CD8-positive, alpha-beta memory T cell (primary cell): ENCODE measurements at regions not wholly inside any gene's neighbourhood (a gene's known extent, or its start where the extent isn't known, plus 50 kb on each side); places are given as distances from the start of the nearest gene placed in this dataset.

Source experiments
- CTCF ChIA-PET: fragments of 350-600 bp; sonication (Branson Sonifier 250); formaldehyde crosslinking; loops from one replicate; lab custom pipeline; 2021; ENCODE audit warnings: antibody characterized with exemption; lab: Charles Lee
- POLR2A ChIA-PET: fragments of 350-600 bp; sonication (Branson Sonifier 250); formaldehyde crosslinking; loops from one replicate; lab custom pipeline; 2021; ENCODE audit warnings: antibody characterized with exemption; lab: Charles Lee
- DNase-seq, 5 donors: peaks; one replicate each; pipeline versions ENCODE4 v3.0.0 to v3.0.0-alpha.2; 2020 to 2022; ENCODE audit warnings: mixed read lengths in 1 of 5
- H3K27ac ChIP-seq: one replicate; pipeline ENCODE4 v1.7.0; 2013; ENCODE audit warnings: low read depth, mild to moderate bottlenecking, low read length, moderate library complexity
- H3K27me3 ChIP-seq: 2 replicates; pipeline ENCODE4 v1.7.0; 2013; ENCODE audit warnings: low read length, mild to moderate bottlenecking; ENCODE audit not compliant: insufficient read depth, poor library complexity, severe bottlenecking
- H3K36me3 ChIP-seq: 2 replicates; pipeline ENCODE4 v1.7.0; 2013; ENCODE audit warnings: mild to moderate bottlenecking, low read length, moderate library complexity; ENCODE audit not compliant: insufficient read depth
- H3K4me1 ChIP-seq: 2 replicates; pipeline ENCODE4 v1.7.0; 2013; ENCODE audit warnings: mild to moderate bottlenecking, low read length, moderate library complexity; ENCODE audit not compliant: insufficient read depth
- H3K4me3 ChIP-seq: 2 replicates; pipeline ENCODE4 v1.7.0; 2013; ENCODE audit warnings: mild to moderate bottlenecking, low read length
- H3K9me3 ChIP-seq: 2 replicates; pipeline ENCODE4 v1.7.0; 2013; ENCODE audit warnings: mild to moderate bottlenecking, low read length
- H3K27ac Mint-ChIP-seq, 8 donors: one replicate each; pipeline ENCODE4 v1.8.0; 2020 to 2021; ENCODE audit warnings: mixed read lengths in 8 of 8, mild to moderate bottlenecking in 6 of 8, inconsistent platforms in 3 of 8, moderate library complexity in 3 of 8
- H3K27me3 Mint-ChIP-seq, 2 donors: one replicate each; pipeline ENCODE4 v1.8.0; 2020 to 2021; ENCODE audit warnings: mixed read lengths in 2 of 2, mild to moderate bottlenecking in 1 of 2, moderate library complexity in 1 of 2
- H3K36me3 Mint-ChIP-seq, 3 donors: one replicate each; pipeline ENCODE4 v1.8.0; 2020 to 2021; ENCODE audit warnings: mixed read lengths in 3 of 3, inconsistent platforms in 1 of 3, mild to moderate bottlenecking in 1 of 3
- H3K4me1 Mint-ChIP-seq, 3 donors: one replicate each; pipeline ENCODE4 v1.8.0; 2020 to 2021; ENCODE audit warnings: mixed read lengths in 3 of 3, inconsistent platforms in 1 of 3, mild to moderate bottlenecking in 1 of 3
- H3K4me3 Mint-ChIP-seq, 7 donors: one replicate each; pipeline ENCODE4 v1.8.0; 2020 to 2021; ENCODE audit warnings: mixed read lengths in 7 of 7, mild to moderate bottlenecking in 6 of 7, moderate library complexity in 4 of 7, inconsistent platforms in 2 of 7
- H3K9me3 Mint-ChIP-seq, 5 donors: one replicate each; pipeline ENCODE4 v1.8.0; 2020 to 2022; ENCODE audit warnings: mixed read lengths in 5 of 5, mild to moderate bottlenecking in 3 of 5, moderate library complexity in 2 of 5, inconsistent platforms in 1 of 5

DNA sequence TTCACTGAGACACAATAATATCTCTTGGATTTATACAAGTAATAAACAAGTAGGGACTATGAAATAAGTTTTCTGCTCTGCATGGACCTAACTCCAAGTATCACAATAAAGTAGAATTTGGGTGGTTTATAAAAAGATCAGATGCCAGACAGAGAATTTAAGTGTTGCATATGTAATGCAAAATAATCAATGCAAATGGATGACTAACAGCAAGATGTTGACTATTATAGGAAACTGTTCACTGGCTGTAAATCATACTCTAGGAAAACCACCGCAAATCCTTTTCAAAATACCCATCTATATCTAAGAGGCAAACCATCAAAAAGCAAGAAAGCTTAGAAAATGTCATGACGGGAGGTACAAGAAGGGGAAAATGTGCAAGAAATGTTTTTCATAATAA, 539.8 kb upstream of the FAM174A start:
- DNase-seq = no peak
- CTCF ChIA-PET = no interaction called here
- Histone ChIP-seq H3K27me3 (no peaks in the 10 kb centered on the region), H3K9me3 (no peaks in the 10 kb centered on the region), H3K4me3 (no peak overlapping the region), H3K4me1 (no peaks in the 10 kb centered on the region), H3K27ac (no peak overlapping the region), H3K36me3 (no peaks in the 10 kb centered on the region)
- POLR2A ChIA-PET = no interaction called here
- peaks cover 0 to 3% of the 10 kb centered on the region in 2 donors for H3K27me3 Mint-ChIP-seq
- no peak overlapping the region for H3K27ac Mint-ChIP-seq
- no peaks in the 10 kb centered on the region for H3K4me1 Mint-ChIP-seq
- no peak overlapping the region for H3K4me3 Mint-ChIP-seq
- H3K9me3 Mint-ChIP-seq = peaks cover 0 to 19% (median 2%) of the 10 kb centered on the region in 5 donors
- H3K36me3 Mint-ChIP-seq = no peaks in the 10 kb centered on the region

DNA sequence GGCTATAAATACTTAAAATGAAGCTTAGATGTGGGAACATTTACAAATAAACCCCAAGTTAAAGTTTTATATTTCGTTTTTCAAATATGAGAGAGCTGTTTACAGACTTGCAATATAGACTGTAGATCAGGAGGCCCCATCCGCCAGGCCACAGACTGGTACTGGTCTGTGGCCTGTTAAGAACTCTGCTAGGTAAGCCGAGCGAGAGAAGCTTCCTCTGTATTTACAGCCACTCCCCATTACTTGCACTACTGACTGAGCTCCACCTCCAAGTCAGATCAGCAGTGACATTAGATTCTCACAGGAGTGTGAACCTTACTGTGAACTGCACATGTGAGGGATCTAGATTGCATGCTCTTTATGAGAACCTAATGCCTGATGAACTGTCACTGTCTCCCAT, 561.4 kb upstream of the FAM174A start:
- ChIA-PET POLR2A (no interaction called here), CTCF (no interaction called here)
- Mint-ChIP-seq H3K4me1 (no peaks in the 10 kb centered on the region), H3K36me3 (no peaks in the 10 kb centered on the region), H3K27ac (no peak overlapping the region), H3K4me3 (no peak overlapping the region), H3K27me3 (no peaks in the 10 kb centered on the region), H3K9me3 (no peaks in the 10 kb centered on the region)
- Histone ChIP-seq H3K27ac (no peak overlapping the region), H3K4me3 (no peak overlapping the region), H3K9me3 (no peaks in the 10 kb centered on the region), H3K36me3 (no peaks in the 10 kb centered on the region), H3K4me1 (no peaks in the 10 kb centered on the region), H3K27me3 (no peaks in the 10 kb centered on the region)
- no peak for DNase-seq

DNA sequence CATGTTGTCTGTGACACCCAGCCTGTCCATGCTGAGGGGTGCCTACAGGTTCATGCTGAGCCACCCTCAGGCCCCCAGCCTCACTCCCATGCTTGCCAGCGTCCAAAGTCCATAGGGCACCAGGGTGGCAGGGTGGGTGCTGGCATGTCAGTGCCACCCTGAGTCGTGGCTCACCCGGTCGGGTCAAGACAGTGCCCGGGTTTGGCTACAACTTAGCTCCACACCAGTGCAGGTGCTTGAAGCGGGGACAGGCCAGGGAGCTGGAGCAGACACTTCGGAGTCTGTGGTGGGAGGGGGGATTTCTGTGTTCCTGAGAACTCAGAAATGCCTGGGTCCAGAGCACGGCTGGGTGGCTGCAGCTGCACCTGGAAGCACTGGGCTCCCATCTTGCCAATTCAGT, 579.2 kb upstream of the FAM174A start:
- H3K4me3 Mint-ChIP-seq = no peak overlapping the region
- ChIA-PET POLR2A (no interaction called here), CTCF (no interaction called here)
- H3K27me3 Mint-ChIP-seq = peaks cover 0 to 2% of the 10 kb centered on the region in 2 donors
- peaks cover 0 to 3% (median 2%) of the 10 kb centered on the region in 5 donors for H3K9me3 Mint-ChIP-seq
- no peak overlapping the region for H3K27ac ChIP-seq
- H3K9me3 ChIP-seq = no peaks in the 10 kb centered on the region
- no peaks in the 10 kb centered on the region for H3K36me3 Mint-ChIP-seq
- no peak overlapping the region for H3K4me3 ChIP-seq
- H3K27ac Mint-ChIP-seq = no peak overlapping the region
- H3K4me1 ChIP-seq = no peaks in the 10 kb centered on the region
- H3K4me1 Mint-ChIP-seq = no peaks in the 10 kb centered on the region
- DNase-seq = no peak
- H3K27me3 ChIP-seq = no peaks in the 10 kb centered on the region
- H3K36me3 ChIP-seq = no peaks in the 10 kb centered on the region

DNA sequence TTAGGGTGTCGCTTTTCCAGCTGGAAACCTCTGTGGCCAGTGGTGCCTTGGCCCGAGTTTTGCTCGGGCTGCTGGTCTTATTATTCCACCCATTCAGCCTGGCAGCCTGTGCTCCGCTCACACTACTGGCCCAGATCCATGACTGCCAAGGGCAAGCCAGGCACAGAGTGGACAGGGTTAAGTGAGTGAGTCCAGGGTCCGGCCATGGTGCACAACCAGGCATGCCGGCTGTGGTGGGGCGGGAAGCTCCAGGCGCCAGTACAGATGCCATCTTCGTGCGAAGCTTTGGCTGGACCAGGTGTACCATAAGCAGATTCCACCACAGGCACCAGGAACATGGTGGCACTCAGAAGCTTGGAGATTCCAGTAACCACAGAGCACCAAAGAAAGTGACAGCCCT, 580.2 kb upstream of the FAM174A start:
- CTCF ChIA-PET = no interaction called here
- H3K4me3 Mint-ChIP-seq = no peak overlapping the region

DNA sequence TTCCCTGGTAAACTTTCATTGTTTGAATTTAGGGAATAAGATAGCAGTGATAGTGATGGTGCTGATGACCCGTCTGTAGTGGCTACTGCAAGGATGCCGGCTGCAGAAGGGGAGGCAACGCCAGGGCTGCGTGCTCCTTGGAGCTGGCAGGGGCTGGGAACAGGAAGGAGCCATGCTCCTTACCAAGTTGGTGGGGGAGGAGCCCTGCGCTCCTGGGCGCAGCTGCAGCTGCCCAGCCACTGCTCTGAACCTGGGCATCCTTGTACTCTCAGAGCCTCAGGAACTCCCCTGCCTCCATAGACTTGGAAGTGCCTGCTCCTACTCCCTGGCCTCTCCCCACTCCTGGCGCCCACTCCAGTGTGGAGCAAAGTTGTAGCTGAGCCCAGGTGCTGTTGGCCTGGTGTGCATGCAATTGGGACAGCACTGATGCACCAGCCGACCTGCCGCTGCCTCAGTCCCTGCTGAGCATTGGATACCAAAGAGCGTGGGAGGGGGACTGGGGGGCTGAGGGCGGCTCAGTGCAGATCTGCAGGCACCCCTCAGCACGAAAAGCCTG, 585.1 kb upstream of the FAM174A start:
- H3K36me3 Mint-ChIP-seq = no peaks in the 10 kb centered on the region
- no peaks in the 10 kb centered on the region for H3K4me1 Mint-ChIP-seq
- H3K27ac Mint-ChIP-seq = no peak overlapping the region
- H3K4me3 Mint-ChIP-seq = no peak overlapping the region
- no peak for DNase-seq
- no peaks in the 10 kb centered on the region for H3K4me1 ChIP-seq
- H3K27ac ChIP-seq = no peak overlapping the region
- H3K27me3 Mint-ChIP-seq = peaks cover 0 to 2% of the 10 kb centered on the region in 2 donors
- H3K4me3 ChIP-seq = no peak overlapping the region
- H3K27me3 ChIP-seq = no peaks in the 10 kb centered on the region
- CTCF ChIA-PET = no interaction called here
- no peaks in the 10 kb centered on the region for H3K9me3 ChIP-seq
- H3K36me3 ChIP-seq = no peaks in the 10 kb centered on the region
- POLR2A ChIA-PET = no interaction called here
- H3K9me3 Mint-ChIP-seq = peaks cover 0 to 8% (median 2%) of the 10 kb centered on the region in 5 donors

More for the DNA sequence above, 580.2 kb upstream of the FAM174A start:
- H3K27me3 ChIP-seq = no peaks in the 10 kb centered on the region
- POLR2A ChIA-PET = no interaction called here
- H3K9me3 ChIP-seq = no peaks in the 10 kb centered on the region
- H3K4me1 Mint-ChIP-seq = no peaks in the 10 kb centered on the region
- H3K36me3 ChIP-seq = no peaks in the 10 kb centered on the region
- peaks cover 0 to 2% of the 10 kb centered on the region in 2 donors for H3K27me3 Mint-ChIP-seq
- no peak overlapping the region for H3K27ac Mint-ChIP-seq
- no peak overlapping the region for H3K27ac ChIP-seq
- H3K9me3 Mint-ChIP-seq = peaks cover 0 to 3% (median 2%) of the 10 kb centered on the region in 5 donors
- H3K4me1 ChIP-seq = no peaks in the 10 kb centered on the region
- no peak overlapping the region for H3K4me3 ChIP-seq
- H3K36me3 Mint-ChIP-seq = no peaks in the 10 kb centered on the region
- peak in 1 of 5 donors; percentile 38 for DNase-seq

DNA sequence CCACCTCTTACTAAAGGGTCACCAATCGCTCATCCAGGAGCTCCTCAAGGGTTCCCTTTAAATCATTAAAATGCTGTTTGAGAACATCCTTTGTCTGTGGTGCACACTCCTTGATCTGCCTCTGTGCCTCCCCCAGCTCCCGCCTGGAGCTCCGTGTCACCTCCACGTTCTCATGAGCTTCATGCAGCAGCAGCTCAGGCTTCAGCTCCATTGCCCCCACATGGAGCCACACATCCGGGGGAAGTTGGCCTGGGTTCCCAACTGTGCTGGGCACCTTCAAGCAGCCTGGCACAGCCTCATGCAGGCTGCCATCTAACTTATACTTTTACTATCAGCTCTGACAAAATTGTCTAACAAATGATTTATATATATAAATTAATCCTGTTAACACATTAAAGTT, 585.8 kb upstream of the FAM174A start:
- Histone ChIP-seq H3K9me3 (no peaks in the 10 kb centered on the region), H3K36me3 (no peaks in the 10 kb centered on the region), H3K27me3 (no peaks in the 10 kb centered on the region), H3K4me1 (no peaks in the 10 kb centered on the region), H3K27ac (no peak overlapping the region), H3K4me3 (no peak overlapping the region)
- Mint-ChIP-seq H3K4me3 (no peak overlapping the region), H3K9me3 (peaks cover 0 to 8% (median 2%) of the 10 kb centered on the region in 5 donors), H3K4me1 (no peaks in the 10 kb centered on the region), H3K27ac (no peak overlapping the region), H3K36me3 (no peaks in the 10 kb centered on the region), H3K27me3 (no peaks in the 10 kb centered on the region)
- DNase-seq = no peak
- ChIA-PET CTCF (no interaction called here), POLR2A (no interaction called here)

DNA sequence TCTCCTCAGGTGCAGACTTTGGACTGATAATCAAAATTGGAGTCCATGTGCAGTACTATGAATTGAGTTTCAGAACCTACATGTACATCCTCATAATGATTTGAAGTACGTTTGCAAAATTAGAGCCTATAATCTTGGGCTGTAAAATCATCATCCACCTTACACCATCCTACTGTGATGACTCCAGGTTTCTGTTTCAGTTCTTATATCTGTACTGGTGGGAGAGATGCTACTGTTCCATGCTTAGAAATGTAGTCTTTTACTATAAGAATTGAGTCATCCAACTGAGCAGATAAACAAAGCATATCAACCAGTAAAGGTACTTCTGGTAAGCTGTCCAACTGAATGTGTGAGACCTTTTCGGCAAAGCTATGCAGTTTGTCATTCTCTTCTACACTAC, 586.3 kb upstream of the FAM174A start:
- Histone ChIP-seq H3K4me3 (no peak overlapping the region), H3K27me3 (no peaks in the 10 kb centered on the region), H3K36me3 (no peaks in the 10 kb centered on the region), H3K27ac (no peak overlapping the region), H3K4me1 (no peaks in the 10 kb centered on the region), H3K9me3 (no peaks in the 10 kb centered on the region)
- Mint-ChIP-seq H3K4me1 (no peaks in the 10 kb centered on the region), H3K9me3 (peaks cover 0 to 8% (median 3%) of the 10 kb centered on the region in 5 donors), H3K4me3 (no peak overlapping the region), H3K36me3 (no peaks in the 10 kb centered on the region), H3K27ac (no peak overlapping the region), H3K27me3 (no peaks in the 10 kb centered on the region)
- ChIA-PET POLR2A (no interaction called here), CTCF (no interaction called here)
- DNase-seq = no peak

DNA sequence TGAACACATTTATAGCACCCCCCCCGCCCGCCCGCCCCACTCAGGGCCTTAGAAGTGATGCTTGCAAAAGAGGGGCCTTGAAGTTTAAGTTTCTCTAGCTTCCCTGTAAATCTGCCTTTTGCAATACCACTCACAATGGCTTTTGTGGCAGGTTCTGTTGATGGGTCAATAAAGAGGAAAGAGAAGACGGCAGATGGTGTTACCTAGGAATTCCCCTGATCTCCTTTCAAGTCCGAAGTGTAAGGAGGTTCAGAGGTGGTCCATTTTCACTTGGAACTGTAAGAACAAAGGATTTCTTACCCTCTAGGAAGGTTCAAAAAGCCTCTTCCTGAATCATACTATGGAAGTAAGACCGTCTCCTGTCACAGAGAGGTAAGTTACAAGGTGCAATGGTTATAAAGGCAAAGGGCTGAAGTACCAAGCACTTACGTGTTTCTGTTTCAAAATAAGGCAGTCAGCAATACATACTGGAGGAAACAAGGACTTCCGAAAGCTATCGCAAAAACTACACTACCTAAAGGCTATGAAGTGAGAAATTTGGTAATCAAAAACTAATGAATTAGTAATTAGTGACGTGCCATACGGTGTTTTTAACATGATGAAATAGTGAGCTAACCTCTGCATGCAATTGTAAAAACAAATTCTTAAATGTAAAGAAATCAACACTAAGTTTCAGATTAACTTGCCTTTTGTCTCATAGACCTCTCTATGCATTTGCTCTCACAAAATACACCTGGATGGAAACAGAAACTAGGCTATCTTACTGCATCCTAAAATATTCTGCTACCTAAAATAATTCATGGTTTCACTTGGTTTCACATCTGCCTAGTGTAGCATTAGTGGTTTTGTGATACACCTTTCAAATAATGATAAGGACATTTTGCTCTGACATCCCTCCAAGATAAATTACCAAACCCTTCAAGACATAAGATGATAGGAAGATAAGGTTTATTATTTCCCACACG, 589.4 kb upstream of the FAM174A start:
- DNase-seq = no peak
- POLR2A ChIA-PET = no interaction called here
- no peaks in the 10 kb centered on the region for H3K4me1 Mint-ChIP-seq
- H3K27ac ChIP-seq = no peak overlapping the region
- no peaks in the 10 kb centered on the region for H3K27me3 ChIP-seq
- H3K4me3 Mint-ChIP-seq = no peak overlapping the region
- H3K4me1 ChIP-seq = no peaks in the 10 kb centered on the region
- no peaks in the 10 kb centered on the region for H3K36me3 ChIP-seq
- H3K9me3 Mint-ChIP-seq = peaks cover 0 to 5% (median 3%) of the 10 kb centered on the region in 5 donors
- no peak overlapping the region for H3K4me3 ChIP-seq
- H3K9me3 ChIP-seq = no peaks in the 10 kb centered on the region
- H3K27me3 Mint-ChIP-seq = no peaks in the 10 kb centered on the region
- CTCF ChIA-PET = no interaction called here
- no peak overlapping the region for H3K27ac Mint-ChIP-seq
- H3K36me3 Mint-ChIP-seq = no peaks in the 10 kb centered on the region
